ENCODE measurements at regions not wholly inside any gene's neighbourhood (a gene's known extent, or its start where the extent isn't known, plus 50 kb on each side); places are given as distances from the start of the nearest gene placed in this dataset.

DNA sequence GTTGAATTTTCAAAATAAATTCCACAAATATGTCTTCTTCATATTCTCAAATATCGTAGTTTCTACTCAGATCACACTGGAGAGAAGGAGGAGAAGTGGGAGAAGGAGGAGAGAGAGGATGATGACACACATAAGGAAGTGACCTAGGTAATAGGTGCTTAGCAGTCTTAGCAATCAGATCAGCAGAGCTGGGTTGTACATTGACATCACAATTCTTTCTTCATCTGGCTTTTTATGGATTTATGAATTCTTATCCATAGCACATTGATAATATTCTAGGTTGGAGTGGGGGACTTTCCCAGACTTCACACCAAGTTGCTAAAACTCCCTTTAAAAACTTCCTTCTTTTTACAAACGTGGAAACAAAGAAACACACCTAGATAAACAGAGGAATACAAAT is 86.9 kb downstream of the FGF9 start:
- no peak for DNase-seq (ENCODE audit: low read depth)

DNA sequence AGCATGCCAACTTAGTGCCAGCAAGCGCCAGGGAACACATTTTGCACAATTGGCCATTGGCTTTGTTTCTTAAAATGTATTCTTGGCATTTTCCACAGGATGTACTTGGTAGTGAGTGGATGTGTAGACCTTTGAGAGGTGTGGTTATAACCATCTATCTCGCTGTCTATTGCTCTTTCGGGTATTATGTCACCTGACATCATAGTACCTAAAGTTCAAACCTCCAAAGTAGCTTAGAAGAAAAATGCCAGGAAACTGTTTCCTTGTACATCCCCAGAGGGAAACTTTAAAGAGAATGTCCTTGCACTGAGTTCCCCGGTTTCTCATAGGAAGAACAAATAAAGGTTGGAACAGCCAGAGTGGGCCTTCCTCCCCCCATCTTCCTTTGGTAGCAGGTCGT is 87.6 kb downstream of the FGF9 start:
- no peak for DNase-seq (ENCODE audit: low read depth)

DNA sequence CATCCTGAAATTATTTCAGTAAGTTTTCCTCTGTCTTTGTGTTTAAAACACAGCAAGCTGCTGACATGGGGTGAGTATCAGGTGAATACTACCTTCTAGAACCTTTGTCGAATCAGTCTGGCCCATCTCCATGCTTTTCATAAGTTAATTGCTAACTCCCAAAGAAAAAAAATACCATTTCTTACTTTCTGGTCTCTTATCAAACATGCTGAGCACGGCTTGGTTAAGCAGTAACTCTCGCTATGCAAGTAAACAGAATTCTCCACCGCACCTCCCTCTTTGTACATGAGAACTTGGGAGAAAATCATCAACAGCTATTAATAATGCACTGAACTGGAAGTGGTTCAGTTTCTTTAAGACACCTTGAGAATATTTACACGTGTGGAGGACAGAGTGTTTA is 88.6 kb downstream of the FGF9 start:
- DNase-seq (ENCODE audit: low read depth) = no peak

DNA sequence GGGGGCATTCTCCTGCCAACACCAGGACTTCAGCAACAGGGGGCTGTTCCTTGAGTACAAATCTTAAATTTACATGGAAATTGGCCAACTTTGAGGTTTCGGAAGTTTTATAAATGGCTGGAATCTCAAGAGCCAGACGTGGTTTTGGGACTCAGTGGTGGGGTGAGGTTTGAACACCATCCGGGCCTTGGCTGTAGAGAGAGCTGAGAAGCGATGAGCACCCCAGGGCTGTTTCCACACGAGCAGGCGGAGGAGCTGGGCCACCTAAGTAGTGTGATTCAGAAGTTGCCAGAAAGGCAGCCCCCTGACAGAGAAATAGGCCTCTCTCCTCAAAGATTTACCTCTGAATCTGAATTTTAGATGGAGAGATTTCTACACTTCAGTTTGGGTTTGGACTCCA is 89.0 kb downstream of the FGF9 start:
- no peak for DNase-seq (ENCODE audit: low read depth)

DNA sequence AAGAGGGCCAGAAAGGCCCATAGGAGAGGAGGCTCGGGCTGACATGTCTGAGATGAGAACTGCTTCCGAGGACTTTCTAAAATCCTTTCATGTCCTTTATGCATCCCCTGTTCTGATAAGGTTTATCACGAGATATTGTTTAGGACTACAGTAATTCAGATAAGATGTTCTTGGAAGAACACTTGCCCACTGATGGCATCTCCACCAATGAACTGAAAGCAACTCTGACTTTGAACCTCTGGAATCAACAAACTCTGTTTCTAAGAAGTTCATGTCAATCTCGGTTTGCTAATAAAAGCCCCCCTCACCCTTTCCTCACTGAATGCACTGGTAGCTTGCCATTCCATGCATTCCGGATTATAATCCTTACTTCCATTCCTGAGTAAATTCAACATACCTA is 90.9 kb downstream of the FGF9 start:
- no peak for DNase-seq (ENCODE audit: low read depth)

DNA sequence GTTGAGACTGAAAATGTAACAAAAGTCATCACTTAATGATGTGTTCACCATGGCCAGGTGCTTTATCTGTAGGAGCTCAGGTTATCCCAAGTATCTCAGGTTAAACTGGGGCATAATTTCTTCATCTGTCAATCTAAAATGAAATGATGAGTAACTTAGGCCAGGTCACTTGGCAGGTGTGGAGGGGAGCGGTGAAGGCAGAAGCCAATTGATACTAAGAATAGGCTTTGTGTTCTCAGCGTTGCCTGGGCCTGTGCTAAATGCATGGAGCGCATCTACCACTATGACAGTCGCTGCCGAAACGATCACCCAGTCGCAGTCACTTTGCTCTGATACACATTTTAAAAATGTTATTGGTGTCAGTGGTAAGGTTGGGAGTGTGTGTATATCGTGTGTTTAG is 91.6 kb downstream of the FGF9 start:
- no peak for DNase-seq (ENCODE audit: low read depth)

DNA sequence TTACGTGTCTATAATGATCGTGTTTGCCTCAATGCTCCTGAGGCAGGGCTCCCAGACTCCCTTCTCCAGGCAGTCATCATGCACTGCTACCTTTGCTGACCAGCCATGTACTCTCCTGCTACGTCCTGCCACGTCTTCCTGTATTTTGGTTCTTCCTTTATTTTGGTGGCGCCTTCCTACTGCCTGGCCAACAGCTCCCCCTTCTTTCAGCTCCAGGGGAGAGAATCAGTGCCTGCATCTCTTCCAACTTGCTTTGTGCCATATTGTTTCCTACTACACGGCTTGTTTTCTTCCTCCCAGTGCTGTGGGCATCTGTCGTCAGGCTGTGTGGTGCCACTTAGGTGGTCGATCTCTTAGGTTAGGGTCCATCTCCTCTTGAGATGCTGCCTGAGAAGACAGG is 96.2 kb downstream of the FGF9 start:
- no peak for DNase-seq (ENCODE audit: low read depth)

DNA sequence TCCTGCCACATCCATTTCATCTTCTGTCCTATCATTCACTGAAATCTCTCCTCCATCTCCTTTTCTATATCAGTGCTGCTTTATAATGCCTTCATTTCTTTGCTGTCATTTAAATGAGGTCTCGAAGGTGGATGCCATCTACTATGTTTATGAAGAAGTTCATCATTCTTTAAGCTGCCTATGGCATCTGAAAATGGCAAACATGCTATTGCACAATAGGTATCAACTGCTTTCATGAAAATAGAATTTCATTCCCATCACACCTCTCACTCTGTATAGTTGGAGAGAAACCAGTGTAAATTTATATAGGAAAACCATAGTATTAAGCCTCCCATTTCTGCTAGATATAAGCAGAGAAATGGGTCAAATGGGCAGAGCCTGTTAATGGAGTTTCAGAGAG is 100.2 kb downstream of the FGF9 start:
- DNase-seq (ENCODE audit: low read depth) = no peak

DNA sequence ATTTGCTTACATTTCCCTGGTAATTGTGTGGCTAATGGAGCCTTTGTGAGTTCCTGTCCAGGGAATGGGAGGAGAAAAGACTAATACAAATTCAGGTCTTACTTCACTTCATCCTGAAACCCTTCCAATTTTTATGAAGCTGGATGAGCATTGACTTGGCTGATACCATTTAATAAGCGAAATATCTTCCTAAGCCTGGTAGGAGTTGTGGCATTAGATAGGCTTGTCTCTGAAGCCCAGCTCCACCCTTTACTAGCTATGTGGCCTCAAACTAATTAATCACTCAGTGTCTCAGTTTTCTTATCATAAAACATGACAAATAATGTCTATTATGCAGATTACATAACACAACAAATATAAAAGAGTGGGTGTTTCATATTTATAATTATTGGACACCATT is 106.3 kb downstream of the FGF9 start:
- no peak for DNase-seq (ENCODE audit: low read depth)

DNA sequence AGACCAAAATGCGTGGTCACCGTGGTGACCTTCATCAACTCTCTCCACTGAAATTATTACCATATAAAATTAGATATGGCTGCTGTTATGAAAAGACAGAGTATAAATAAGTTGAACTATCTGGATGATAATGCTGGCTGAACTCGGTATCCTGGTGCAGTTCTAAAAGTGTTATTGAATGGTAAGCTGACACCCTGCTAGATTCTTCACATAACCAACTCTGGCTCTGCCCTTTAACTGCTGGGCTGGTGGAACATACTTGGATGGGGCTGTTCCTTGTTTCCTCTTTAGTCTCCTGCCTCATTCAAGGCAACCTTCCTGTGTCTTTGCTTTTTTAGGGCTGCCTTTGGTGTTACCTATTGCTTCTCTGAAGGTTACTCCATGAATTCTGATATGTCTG is 106.9 kb downstream of the FGF9 start:
- no peak for DNase-seq (ENCODE audit: low read depth)

DNA sequence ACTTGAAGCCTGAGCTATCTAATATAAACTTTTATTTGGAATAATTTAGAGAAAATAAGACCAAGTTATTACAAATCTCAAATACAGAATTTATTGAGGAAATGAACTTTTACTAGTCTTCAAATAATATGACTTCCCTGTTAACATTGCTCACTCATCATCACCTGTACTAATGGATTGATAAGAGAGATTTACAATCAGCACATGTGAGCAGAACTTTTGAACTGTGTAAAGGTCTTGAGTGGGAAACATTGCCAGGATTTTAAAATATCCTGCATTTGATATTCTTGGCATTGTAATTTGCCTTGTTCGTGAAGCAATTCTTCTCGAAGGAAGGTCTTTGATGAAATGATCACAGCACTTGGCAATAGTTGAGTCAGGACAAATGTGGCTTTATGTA is 111.9 kb downstream of the FGF9 start:
- no peak for DNase-seq (ENCODE audit: low read depth)

DNA sequence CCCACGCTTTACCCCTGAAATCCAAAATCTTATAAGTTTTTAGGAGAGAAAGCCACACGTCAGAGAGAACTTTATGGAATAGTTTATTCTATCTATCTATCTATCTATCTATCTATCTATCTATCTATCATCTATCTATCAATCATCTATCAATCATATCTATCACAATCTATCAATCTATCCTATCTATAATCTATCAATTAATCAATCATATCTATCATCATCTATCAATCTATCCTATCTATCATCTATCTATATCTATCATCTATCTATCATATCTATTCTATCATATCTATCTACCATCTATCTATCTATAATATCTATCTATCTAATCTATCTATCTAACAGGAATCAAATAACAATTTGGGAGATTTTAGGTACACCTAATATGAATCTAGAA is 115.1 kb downstream of the FGF9 start:
- DNase-seq (ENCODE audit: low read depth) = no peak

DNA sequence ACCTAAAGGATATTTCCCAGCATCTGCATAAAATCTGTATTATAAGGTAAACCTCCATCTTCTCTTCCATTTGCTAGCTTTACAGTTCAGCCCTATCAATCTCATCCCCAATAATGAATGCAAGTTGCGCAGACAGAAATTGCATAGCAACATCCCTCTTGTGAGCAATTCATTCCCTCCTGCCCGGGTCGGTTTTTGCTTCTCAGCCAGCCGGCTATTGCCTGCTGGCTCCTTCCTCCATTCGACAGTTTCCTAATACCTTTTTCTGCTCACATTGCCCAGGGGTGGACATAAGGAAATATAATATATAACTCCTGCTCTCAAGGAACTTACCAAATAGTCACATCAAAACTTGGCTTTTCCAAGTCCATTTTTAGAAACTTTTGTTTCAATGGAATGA is 125.2 kb downstream of the FGF9 start:
- no peak for DNase-seq (ENCODE audit: low read depth)

DNA sequence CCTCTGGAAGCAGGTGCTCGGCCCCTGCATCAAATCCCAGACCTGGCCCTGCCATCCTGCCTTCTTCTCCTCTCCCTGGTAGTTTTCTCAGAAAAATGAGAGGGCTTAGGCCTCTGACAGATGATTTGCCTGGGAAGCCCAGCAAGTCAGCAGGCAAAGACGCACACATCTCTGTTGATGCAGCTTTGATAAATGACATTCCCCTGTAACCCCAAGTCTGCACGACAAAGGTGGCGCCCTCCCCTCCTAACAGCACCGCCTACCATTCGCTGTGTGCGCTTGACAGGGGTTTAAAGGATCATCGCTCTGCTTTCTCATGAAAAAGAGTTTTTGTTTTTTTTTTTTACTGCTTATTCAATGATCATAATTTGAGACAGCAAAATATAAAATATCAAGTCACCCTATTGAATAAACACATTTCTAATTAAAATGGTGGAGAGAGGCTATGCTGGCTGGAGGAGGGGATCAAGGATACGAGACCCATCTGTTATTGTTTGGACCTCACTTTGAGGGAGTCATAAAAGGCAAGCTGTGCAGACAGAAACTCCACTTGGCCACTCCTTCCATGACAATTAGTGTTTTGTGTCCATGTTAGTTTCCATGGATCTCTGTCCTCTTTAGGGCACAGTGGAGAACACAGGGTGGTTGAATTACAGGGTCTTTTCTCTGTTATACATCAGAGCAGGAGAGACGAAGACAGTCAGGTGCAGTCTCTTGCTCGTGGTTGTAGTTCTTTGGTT is 126.1 kb downstream of the FGF9 start:
- no peak for DNase-seq (ENCODE audit: low read depth)

DNA sequence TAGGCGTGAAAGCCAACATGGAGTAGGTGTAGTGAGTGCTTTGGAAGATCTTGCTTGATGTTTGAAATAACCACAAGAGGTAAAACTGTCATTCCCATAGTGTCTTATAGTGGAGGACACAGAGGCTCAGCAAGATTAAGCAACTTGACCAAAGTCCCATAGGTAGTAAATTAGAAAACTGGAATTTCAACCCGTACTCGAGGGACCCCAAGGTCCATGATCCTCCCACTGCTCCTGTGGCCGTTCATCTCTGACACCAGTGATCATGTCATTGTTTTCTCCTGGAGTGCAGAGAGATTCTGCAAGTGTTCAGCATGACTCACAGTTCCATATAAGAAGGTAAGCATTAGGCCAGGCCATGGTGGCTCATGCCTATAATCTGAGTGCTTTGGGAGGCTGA is 126.9 kb downstream of the FGF9 start:
- DNase-seq (ENCODE audit: low read depth) = no peak

DNA sequence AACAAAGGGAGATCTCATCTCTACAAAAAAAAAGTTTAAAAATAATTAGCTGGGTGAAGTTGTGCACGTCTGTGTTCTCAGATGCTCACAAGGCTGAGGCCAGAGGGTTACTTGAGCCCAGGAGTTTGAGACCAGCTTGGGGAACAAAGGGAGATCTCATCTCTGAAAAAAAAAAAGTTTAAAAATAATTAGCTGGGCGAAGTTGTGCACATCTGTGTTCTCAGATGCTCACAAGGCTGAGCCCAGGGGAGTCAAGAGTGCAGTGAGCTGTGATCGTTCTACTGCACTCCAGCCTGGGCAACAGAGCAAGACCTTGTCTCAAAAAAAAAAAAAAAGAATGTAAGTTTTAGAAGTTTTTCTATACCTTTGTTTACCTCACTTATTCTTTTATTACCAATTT is 127.3 kb downstream of the FGF9 start:
- DNase-seq (ENCODE audit: low read depth) = no peak

DNA sequence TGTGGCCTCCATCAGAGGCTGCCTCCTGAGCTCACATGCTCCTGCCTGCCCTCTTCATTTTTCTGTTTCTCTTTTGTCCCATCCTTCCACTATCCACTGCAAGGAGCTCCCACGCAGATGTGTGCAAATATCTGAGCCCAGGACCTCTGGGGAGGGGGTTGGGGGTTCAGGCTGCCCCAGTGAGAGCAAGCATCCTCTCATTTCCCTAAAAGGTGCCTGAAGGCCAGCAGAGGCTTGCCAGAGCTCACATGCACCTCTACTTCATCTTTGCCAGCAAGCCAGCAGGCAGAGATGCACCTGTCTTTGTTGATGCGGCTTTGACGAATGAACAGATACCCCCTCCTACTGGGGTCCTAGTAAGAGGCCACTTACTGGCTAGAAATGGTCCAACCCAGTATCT is 128.8 kb downstream of the FGF9 start:
- no peak for DNase-seq (ENCODE audit: low read depth)

DNA sequence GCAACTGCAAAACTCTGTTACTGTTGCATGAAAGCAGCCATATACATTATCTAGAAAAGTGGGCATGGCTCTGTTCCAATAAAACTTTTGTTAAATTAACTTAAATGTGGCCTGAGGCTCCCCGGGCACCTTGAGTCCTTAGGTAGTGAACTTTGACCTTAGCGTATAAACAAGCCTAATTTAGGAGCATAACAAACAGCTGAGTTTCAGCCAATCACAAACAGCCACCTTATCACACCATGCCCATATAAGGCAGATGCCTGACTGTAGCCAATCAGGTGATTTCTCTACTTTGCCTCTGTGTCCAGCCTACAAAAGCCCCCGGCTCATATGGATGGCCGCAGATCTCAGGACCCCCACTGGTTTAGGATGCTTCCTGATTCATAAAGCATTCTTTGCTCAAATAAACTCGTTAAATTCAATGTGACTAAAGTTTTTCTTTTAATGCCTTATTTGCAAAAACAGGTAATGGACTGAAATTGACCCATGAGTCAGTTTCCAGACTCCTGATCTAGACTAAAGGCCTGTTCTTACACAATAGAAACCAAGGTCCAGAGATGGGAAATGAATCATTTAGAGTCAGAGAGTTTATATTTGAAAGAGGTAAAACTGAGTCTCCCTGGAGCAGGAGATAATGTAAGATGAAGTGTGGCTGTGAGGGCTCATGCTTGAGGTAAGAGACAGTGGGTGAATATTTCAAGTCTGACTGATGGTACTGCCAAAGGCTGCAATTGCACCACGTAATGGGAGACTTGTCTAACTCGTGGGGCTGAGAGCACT is 130.2 kb downstream of the FGF9 start:
- DNase-seq (ENCODE audit: low read depth) = no peak

DNA sequence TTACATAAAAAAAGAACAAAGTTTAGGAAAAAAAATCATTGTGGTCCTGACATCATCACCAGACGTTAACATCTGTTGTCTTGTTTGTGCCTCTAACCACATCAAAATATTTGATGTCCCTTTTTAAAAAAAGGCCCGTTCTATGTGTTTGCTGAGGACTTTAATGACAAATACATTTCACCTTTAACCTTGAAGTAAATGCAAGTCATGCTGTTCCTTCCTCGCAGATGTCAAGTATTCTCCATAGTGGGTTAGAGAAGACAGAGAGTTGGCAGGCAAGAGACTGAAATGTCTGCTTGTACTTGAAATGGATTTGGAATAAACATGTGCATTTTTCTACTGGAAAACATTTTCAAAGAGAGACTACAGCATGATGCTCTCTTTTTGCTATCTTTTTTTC is 134.9 kb downstream of the FGF9 start:
- no peak for DNase-seq (ENCODE audit: low read depth)

DNA sequence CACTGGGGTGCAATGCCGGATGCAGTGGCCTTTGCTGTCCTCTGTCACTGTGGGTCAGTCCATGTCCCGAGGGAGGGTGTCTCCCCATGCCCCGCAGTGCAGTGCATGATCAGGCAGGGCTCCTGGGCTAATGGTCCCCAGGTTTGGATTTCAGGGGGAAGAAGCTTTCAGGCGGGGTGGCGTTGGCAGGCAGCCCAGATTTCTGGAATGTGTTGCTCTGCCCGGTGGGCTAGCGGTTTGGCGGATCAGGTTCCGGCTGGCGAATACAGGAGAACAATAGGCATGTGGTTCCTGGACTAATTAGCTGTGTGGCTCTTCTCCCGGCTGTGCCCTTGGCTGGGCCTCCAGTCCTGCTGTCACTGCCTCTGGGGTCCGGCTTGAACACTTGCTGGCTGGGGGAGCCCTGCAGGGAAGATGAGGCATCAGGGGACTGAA is 141.3 kb downstream of the FGF9 start:
- no peak for DNase-seq (ENCODE audit: low read depth)

DNA sequence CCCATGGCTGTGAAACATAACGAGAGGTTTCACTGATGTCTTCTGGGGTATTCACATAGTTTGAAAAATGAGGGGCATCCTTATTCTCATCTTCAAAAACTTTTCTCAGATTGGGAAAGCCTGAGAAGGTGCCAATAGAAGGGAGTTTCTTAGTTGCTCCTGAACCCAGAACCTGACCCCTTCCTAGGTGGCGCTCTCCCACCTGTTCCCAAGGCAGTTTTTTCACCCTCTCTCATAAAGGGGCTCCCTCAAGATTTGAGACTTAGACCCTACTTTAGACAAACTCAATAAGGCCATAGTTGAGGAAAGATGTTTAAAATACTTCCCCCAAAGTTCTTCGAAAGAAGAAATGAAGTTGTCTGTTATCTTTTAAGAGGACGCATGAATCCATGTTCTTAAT is 142.2 kb downstream of the FGF9 start:
- DNase-seq (ENCODE audit: low read depth) = no peak

DNA sequence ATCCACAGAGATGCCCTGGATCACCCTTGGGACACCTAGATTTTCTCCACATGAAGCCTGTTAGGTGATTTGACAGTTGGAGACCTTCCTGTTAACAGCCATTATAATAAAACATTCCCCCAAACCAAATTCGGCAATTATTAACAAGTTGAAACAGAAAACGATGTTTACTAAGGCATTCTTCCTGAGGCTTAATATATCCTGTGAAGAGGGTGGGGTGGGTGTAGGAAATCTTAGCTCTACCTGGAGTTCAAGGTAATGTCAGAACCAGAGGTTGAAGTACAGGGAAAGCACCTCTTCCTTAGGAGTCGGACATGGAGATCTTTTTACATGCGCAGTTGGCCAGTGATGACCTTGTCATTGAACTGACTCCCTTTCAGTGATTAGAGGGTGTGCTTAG is 143.0 kb downstream of the FGF9 start:
- no peak for DNase-seq (ENCODE audit: low read depth)

DNA sequence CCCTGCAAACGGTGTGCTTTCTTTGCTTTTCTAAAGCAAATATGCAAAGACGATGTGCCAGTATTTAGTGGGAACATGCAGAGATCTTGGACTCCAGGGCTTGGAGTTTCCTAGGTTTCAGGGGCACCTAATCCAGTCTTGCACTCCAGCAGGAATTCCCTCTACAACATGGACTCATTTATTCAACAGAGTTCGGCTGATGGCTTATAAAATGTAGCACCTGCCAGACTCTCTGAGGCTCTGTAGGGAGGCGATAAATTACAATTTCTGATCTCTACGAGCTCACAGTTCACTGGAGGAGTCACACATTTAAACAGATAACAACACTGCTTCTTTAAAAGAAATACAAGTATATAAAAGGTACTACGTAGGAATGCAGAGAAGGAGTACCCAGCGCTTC is 143.7 kb downstream of the FGF9 start:
- DNase-seq (ENCODE audit: low read depth) = no peak

DNA sequence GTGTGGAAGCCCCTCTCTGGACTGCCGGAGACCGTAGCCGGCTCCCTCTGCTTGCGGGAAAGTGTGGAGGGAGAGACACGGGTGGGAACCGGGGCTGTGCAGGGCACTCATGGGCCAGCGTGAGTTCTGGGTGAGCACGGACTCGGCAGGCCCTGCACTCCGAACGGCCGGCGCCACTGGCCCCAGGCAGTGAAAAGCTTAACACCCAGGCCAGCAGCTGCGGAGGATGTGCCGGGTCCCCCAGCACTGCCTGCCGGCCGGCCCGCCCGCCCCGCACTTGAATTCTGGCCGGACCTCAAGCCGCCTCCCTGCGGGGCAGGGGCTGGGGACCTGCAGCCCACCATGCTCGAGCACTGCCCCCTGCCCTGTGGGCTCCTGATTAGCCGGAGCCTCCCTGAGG is 147.0 kb downstream of the FGF9 start:
- DNase-seq (ENCODE audit: low read depth) = no peak

All from GM04504 (cell line).